ENCODE measurements at regions not wholly inside any gene's neighbourhood (a gene's known extent, or its start where the extent isn't known, plus 50 kb on each side); places are given as distances from the start of the nearest gene placed in this dataset.

DNA sequence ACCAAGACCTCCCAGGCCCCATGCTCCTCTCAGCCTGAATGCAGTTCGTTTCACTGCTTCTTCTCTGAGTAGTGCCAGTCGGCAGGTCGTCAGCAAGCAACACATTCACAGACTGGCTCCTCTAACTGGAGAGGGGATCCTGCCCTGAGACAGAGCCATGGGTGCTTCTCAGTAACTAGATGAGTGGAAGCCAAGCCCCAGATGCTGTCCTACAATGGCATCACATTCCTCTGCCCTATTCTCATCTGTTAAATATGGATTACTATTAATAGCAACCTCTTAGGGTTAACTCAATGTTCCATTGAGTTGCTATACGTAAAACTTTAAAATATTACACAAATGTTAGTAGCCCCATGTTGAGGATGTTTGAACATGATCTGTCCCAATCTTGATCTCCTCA, 84.2 kb upstream of the S1PR1 start:
- Histone ChIP-seq H3K36me3 (ENCODE audit: low read depth) (no peaks in the 10 kb centered on the region), H3K9me2 (ENCODE audit: insufficient read depth) (no peaks in the 10 kb centered on the region), H3K79me2 (ENCODE audit: insufficient read depth) (no peaks in the 10 kb centered on the region), H3K9ac (no peak overlapping the region), H3K9me3 (ENCODE audit: low read depth) (no peaks in the 10 kb centered on the region), H3K4me1 (ENCODE audit: insufficient read depth) (peaks cover 29% of the 10 kb centered on the region), H3K27ac (no peak overlapping the region), H3K27me3 (replicated peaks; ENCODE audit: insufficient read depth) (no peaks in the 10 kb centered on the region), H3K4me3 (no peak overlapping the region), H3K4me2 (ENCODE audit: unreplicated experiment) (no peak overlapping the region), H4K20me1 (ENCODE audit: insufficient read depth) (no peaks in the 10 kb centered on the region), H2AFZ (no peak overlapping the region), H3F3A (ENCODE audit: insufficient read depth) (no peaks in the 10 kb centered on the region)
- TF ChIP-seq EZH2 (IDR thresholded peaks at IDR 0.05; ENCODE audit: insufficient read depth, poor library complexity, severe bottlenecking) (no peak), EZH2phosphoT487 (IDR thresholded peaks at IDR 0.05; ENCODE audit: insufficient read depth, low read depth) (no peak)
- WGBS, 2 experiments (ENCODE audit: low coverage in 1 of 2, low lambda C conversion rate in 2 of 2, missing lambda C conversion rate in 2 of 2) = 54 to 60% methylated on average over 4 of the region's 4 CpGs
- DNase-seq = no peak
- in situ Hi-C loops (cut with MboI) = no loop called here

DNA sequence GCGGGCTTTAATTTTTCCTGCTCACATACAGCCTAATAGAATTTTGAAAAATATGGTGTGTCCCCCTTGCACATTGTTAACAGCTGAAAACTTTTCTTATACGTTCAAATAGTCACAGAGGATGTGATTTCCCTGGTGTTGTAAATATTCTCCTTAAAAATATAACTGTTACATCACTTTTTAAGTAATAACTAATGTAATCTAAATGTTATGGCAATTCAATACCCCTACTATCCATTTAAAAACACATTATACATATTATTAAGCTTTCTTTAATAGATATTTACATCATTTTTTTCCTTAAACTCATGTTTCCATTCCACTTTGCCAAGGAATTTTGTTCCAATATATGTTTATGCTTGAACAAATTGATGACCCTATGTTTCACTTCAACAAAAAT, 85.5 kb upstream of the S1PR1 start:
- no peak for DNase-seq
- no peaks in the 10 kb centered on the region for H3K79me2 ChIP-seq (ENCODE audit: insufficient read depth)
- peaks cover 29% of the 10 kb centered on the region for H3K4me1 ChIP-seq (ENCODE audit: insufficient read depth)
- no peaks in the 10 kb centered on the region for H4K20me1 ChIP-seq (ENCODE audit: insufficient read depth)
- H3F3A ChIP-seq (ENCODE audit: insufficient read depth) = no peaks in the 10 kb centered on the region
- 95 to 96% methylated on average over 2 of the region's 2 CpGs for WGBS, 2 experiments (ENCODE audit: low coverage in 1 of 2, low lambda C conversion rate in 2 of 2, missing lambda C conversion rate in 2 of 2)
- no peaks in the 10 kb centered on the region for H3K27me3 ChIP-seq (replicated peaks; ENCODE audit: insufficient read depth)
- no peak overlapping the region for H3K4me2 ChIP-seq (ENCODE audit: unreplicated experiment)
- H3K9me3 ChIP-seq (ENCODE audit: low read depth) = no peaks in the 10 kb centered on the region
- no peak overlapping the region for H3K9ac ChIP-seq
- no peak overlapping the region for H3K4me3 ChIP-seq
- no peak overlapping the region for H3K27ac ChIP-seq
- no peak overlapping the region for H2AFZ ChIP-seq
- H3K36me3 ChIP-seq (ENCODE audit: low read depth) = no peaks in the 10 kb centered on the region
- no peaks in the 10 kb centered on the region for H3K9me2 ChIP-seq (ENCODE audit: insufficient read depth)
- TF ChIP-seq EZH2 (IDR thresholded peaks at IDR 0.05; ENCODE audit: insufficient read depth, poor library complexity, severe bottlenecking) = no peak
- no peak for TF ChIP-seq EZH2phosphoT487 (IDR thresholded peaks at IDR 0.05; ENCODE audit: insufficient read depth, low read depth)
- in situ Hi-C loops (cut with MboI) = no loop called here

DNA sequence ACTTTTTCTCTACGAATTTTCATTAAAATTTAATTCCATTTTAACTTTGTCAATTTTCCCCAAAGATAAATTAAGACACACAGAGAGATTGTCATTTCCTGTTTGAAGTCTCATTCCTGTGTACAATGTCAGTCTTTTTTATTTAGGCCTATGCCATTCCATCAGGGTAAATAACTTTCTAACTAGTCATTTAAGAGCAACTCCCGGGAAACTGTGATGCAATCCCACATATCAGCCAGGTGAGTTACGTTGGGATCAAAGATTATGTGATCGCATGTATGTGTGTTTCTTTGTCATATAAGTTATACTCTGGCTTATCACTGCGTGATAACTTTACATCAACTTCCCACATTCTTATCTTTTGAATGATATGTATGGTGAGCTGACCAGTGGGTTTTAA, 86.1 kb upstream of the S1PR1 start:
- Histone ChIP-seq H4K20me1 (ENCODE audit: insufficient read depth) (no peaks in the 10 kb centered on the region), H3K4me2 (ENCODE audit: unreplicated experiment) (no peak overlapping the region), H3K36me3 (ENCODE audit: low read depth) (no peaks in the 10 kb centered on the region), H3K27ac (no peak overlapping the region), H3K27me3 (replicated peaks; ENCODE audit: insufficient read depth) (no peaks in the 10 kb centered on the region), H3K79me2 (ENCODE audit: insufficient read depth) (no peaks in the 10 kb centered on the region), H3F3A (ENCODE audit: insufficient read depth) (no peaks in the 10 kb centered on the region), H3K9ac (no peak overlapping the region), H2AFZ (no peak overlapping the region), H3K9me2 (ENCODE audit: insufficient read depth) (no peaks in the 10 kb centered on the region), H3K4me3 (no peak overlapping the region), H3K9me3 (ENCODE audit: low read depth) (no peaks in the 10 kb centered on the region), H3K4me1 (ENCODE audit: insufficient read depth) (peaks cover 29% of the 10 kb centered on the region)
- 72 to 73% methylated on average over 5 of the region's 5 CpGs for WGBS, 2 experiments (ENCODE audit: low coverage in 1 of 2, low lambda C conversion rate in 2 of 2, missing lambda C conversion rate in 2 of 2)
- no peak for TF ChIP-seq EZH2phosphoT487 (IDR thresholded peaks at IDR 0.05; ENCODE audit: insufficient read depth, low read depth)
- peak; percentile 22 for DNase-seq
- in situ Hi-C loops (cut with MboI) = no loop called here

DNA sequence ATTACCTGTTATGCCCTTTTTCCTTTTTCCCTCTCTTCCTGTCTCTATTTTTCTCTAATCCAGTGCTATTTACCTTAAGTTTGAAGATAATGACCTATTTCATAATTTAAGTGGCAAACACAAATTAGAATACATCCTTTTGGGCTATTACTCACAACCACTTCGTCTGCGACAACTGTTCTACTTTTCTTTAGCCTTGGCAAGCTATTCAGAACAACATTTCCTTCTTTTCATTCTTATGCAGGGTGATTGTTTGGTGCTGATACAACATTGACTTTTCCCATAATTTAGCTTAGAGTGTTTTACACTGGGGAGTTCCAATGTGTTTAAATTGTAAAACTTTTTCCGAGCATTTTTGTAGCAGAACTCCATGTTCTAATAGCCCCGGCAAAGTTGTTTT, 86.6 kb upstream of the S1PR1 start:
- Histone ChIP-seq H4K20me1 (ENCODE audit: insufficient read depth) (no peaks in the 10 kb centered on the region), H3K9me2 (ENCODE audit: insufficient read depth) (no peaks in the 10 kb centered on the region), H3K79me2 (ENCODE audit: insufficient read depth) (no peaks in the 10 kb centered on the region), H3K4me1 (ENCODE audit: insufficient read depth) (peaks cover 29% of the 10 kb centered on the region), H3K27ac (no peak overlapping the region), H3K9me3 (ENCODE audit: low read depth) (no peaks in the 10 kb centered on the region), H3K36me3 (ENCODE audit: low read depth) (no peaks in the 10 kb centered on the region), H3K4me3 (no peak overlapping the region), H3K27me3 (replicated peaks; ENCODE audit: insufficient read depth) (no peaks in the 10 kb centered on the region), H3F3A (ENCODE audit: insufficient read depth) (no peaks in the 10 kb centered on the region), H2AFZ (no peak overlapping the region), H3K9ac (no peak overlapping the region), H3K4me2 (ENCODE audit: unreplicated experiment) (no peak overlapping the region)
- DNase-seq = no peak
- in situ Hi-C loops (cut with MboI) = no loop called here
- 95 to 99% methylated on average over 4 of the region's 4 CpGs for WGBS, 2 experiments (ENCODE audit: low coverage in 1 of 2, low lambda C conversion rate in 2 of 2, missing lambda C conversion rate in 2 of 2)
- TF ChIP-seq EZH2phosphoT487 (IDR thresholded peaks at IDR 0.05; ENCODE audit: insufficient read depth, low read depth) = no peak
- TF ChIP-seq EZH2 (IDR thresholded peaks at IDR 0.05; ENCODE audit: insufficient read depth, poor library complexity, severe bottlenecking) = no peak

DNA sequence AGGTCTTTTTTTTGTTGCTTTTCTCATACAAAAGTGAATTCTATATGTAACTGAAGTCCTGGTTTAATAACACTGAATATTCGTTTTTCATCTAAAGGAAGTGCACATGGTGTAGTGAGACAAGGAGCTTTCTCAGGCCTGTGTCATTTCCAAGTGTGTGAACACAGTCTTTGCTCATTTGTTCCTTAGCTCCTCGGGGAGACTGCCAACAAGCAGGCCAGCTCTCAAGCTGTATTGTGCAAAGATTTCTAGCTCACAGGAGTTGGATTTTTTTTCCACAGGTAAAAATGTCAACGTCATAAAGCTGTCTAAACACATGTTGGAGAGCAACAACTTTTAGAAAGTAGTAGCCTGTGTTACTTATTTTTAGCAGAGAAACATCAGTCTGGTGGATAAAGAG, 87.8 kb upstream of the S1PR1 start:
- peak; percentile 76 for DNase-seq
- no peak for TF ChIP-seq EZH2 (IDR thresholded peaks at IDR 0.05; ENCODE audit: insufficient read depth, poor library complexity, severe bottlenecking)
- TF ChIP-seq EZH2phosphoT487 (IDR thresholded peaks at IDR 0.05; ENCODE audit: insufficient read depth, low read depth) = no peak
- peak overlapping the region; percentile 31 for H2AFZ ChIP-seq

More for the DNA sequence above, 87.8 kb upstream of the S1PR1 start:
- H3K9me2 ChIP-seq (ENCODE audit: insufficient read depth) = no peaks in the 10 kb centered on the region
- H3K79me2 ChIP-seq (ENCODE audit: insufficient read depth) = no peaks in the 10 kb centered on the region
- H3K4me1 ChIP-seq (ENCODE audit: insufficient read depth) = peaks cover 24% of the 10 kb centered on the region
- H4K20me1 ChIP-seq (ENCODE audit: insufficient read depth) = no peaks in the 10 kb centered on the region
- H3K9ac ChIP-seq = no peak overlapping the region
- no peaks in the 10 kb centered on the region for H3K9me3 ChIP-seq (ENCODE audit: low read depth)
- in situ Hi-C loops (cut with MboI) = no loop called here
- WGBS, 2 experiments (ENCODE audit: low coverage in 1 of 2, low lambda C conversion rate in 2 of 2, missing lambda C conversion rate in 2 of 2) = 3 to 5% methylated on average over 3 of the region's 3 CpGs
- H3K4me3 ChIP-seq = no peak overlapping the region
- no peaks in the 10 kb centered on the region for H3F3A ChIP-seq (ENCODE audit: insufficient read depth)
- H3K4me2 ChIP-seq (ENCODE audit: unreplicated experiment) = no peak overlapping the region
- peak overlapping the region; percentile 21; the same call in 1 of the 2 replicates for H3K27ac ChIP-seq
- H3K36me3 ChIP-seq (ENCODE audit: low read depth) = no peaks in the 10 kb centered on the region
- no peaks in the 10 kb centered on the region for H3K27me3 ChIP-seq (replicated peaks; ENCODE audit: insufficient read depth)

All from GM23248 (cell line).